Progenitor cell of endocrine pancreas (in vitro differentiated cells): ENCODE measurements at regions not wholly inside any gene's neighbourhood (a gene's known extent, or its start where the extent isn't known, plus 50 kb on each side); places are given as distances from the start of the nearest gene placed in this dataset.
"Not testable (repeated sequence)": the region's sequence is repeated elsewhere in the genome, so short reads cannot be mapped to it uniquely, and the experiment has no call there.

Experiments used
- DNase-seq: peaks from one replicate; pipeline ENCODE4 v3.0.0; 2021; ENCODE audit warnings: low spot score; ENCODE audit not compliant: unreplicated experiment
- H3K27ac Mint-ChIP-seq: 2 replicates; pipeline ENCODE4 v1.8.0; 2021; ENCODE audit warnings: mild to moderate bottlenecking, moderate library complexity, mixed read lengths
- H3K27me3 Mint-ChIP-seq: 2 replicates; pipeline ENCODE4 v1.8.0; 2021; ENCODE audit warnings: mixed read lengths
- H3K36me3 Mint-ChIP-seq: 2 replicates; pipeline ENCODE4 v1.8.0; 2022; ENCODE audit warnings: mixed read lengths; ENCODE audit not compliant: insufficient read depth
- H3K4me1 Mint-ChIP-seq: 2 replicates; pipeline ENCODE4 v1.8.0; 2021; ENCODE audit warnings: low read depth, mixed read lengths
- H3K4me3 Mint-ChIP-seq: 2 replicates; pipeline ENCODE4 v1.8.0; 2021; ENCODE audit warnings: low read depth, mild to moderate bottlenecking, moderate library complexity, mixed read lengths
- H3K9me3 Mint-ChIP-seq: 2 replicates; pipeline ENCODE4 v1.8.0; 2021; ENCODE audit warnings: low read depth, mixed read lengths
- CTCF ChIP-seq: fragments of 200-600 bp; sonication (generic); IDR thresholded peaks from one replicate; pipeline ENCODE4 v1.5.0; 2021; ENCODE audit warnings: antibody characterized with exemption, mild to moderate bottlenecking; ENCODE audit not compliant: unreplicated experiment

- H3K9me3 Mint-ChIP-seq = peaks cover 3% of the 10 kb centered on the region
Observed at GRCh38 chr4:157687971-157688370, 467.4 kb downstream of the GRIA2 start.

GRCh38 chr4:157679326-157679725, 458.8 kb downstream of the GRIA2 start:
- not testable (repeated sequence) for H3K4me1 Mint-ChIP-seq, H3K27ac Mint-ChIP-seq, H3K27me3 Mint-ChIP-seq, DNase-seq, H3K36me3 Mint-ChIP-seq, H3K4me3 Mint-ChIP-seq
- H3K9me3 Mint-ChIP-seq = peaks cover 15% of the 10 kb centered on the region

More at GRCh38 chr4:157687971-157688370, 467.4 kb downstream of the GRIA2 start:
- DNase-seq = no peak
- Mint-ChIP-seq H3K36me3 (no peaks in the 10 kb centered on the region), H3K27me3 (no peaks in the 10 kb centered on the region), H3K4me1 (no peaks in the 10 kb centered on the region), H3K4me3 (no peak overlapping the region), H3K27ac (no peak overlapping the region)
- no peak for TF ChIP-seq CTCF

- H3K36me3 Mint-ChIP-seq = no peaks in the 10 kb centered on the region
- no peak for DNase-seq
- no peaks in the 10 kb centered on the region for H3K4me1 Mint-ChIP-seq
- peaks cover 15% of the 10 kb centered on the region for H3K9me3 Mint-ChIP-seq
- no peaks in the 10 kb centered on the region for H3K27me3 Mint-ChIP-seq
- no peak for TF ChIP-seq CTCF
- no peak overlapping the region for H3K4me3 Mint-ChIP-seq
- H3K27ac Mint-ChIP-seq = no peak overlapping the region
Observed at GRCh38 chr4:157678478-157678877, 457.9 kb downstream of the GRIA2 start.

- H3K4me3 Mint-ChIP-seq = no peak overlapping the region
- no peaks in the 10 kb centered on the region for H3K36me3 Mint-ChIP-seq
- DNase-seq = no peak
- no peak overlapping the region for H3K27ac Mint-ChIP-seq
- no peaks in the 10 kb centered on the region for H3K27me3 Mint-ChIP-seq
- no peaks in the 10 kb centered on the region for H3K4me1 Mint-ChIP-seq
- TF ChIP-seq CTCF = no peak
- peaks cover 22% of the 10 kb centered on the region for H3K9me3 Mint-ChIP-seq
Observed at GRCh38 chr4:157674699-157675098, 454.2 kb downstream of the GRIA2 start.

- Mint-ChIP-seq H3K27me3 (no peaks in the 10 kb centered on the region), H3K27ac (no peak overlapping the region), H3K4me1 (no peaks in the 10 kb centered on the region), H3K36me3 (no peaks in the 10 kb centered on the region), H3K4me3 (no peak overlapping the region), H3K9me3 (peaks cover 6% of the 10 kb centered on the region)
- TF ChIP-seq CTCF = no peak
- DNase-seq = no peak
Observed at GRCh38 chr4:157667836-157668235, 447.3 kb downstream of the GRIA2 start.

- Mint-ChIP-seq H3K36me3 (no peaks in the 10 kb centered on the region), H3K9me3 (no peaks in the 10 kb centered on the region), H3K27me3 (no peaks in the 10 kb centered on the region), H3K27ac (no peak overlapping the region), H3K4me3 (no peak overlapping the region), H3K4me1 (no peaks in the 10 kb centered on the region)
- no peak for TF ChIP-seq CTCF
- DNase-seq = no peak
Observed at GRCh38 chr4:157664726-157665125, 444.2 kb downstream of the GRIA2 start.
